ENCODE measurements at regions not wholly inside any gene's neighbourhood (a gene's known extent, or its start where the extent isn't known, plus 50 kb on each side); places are given as distances from the start of the nearest gene placed in this dataset.

DNA sequence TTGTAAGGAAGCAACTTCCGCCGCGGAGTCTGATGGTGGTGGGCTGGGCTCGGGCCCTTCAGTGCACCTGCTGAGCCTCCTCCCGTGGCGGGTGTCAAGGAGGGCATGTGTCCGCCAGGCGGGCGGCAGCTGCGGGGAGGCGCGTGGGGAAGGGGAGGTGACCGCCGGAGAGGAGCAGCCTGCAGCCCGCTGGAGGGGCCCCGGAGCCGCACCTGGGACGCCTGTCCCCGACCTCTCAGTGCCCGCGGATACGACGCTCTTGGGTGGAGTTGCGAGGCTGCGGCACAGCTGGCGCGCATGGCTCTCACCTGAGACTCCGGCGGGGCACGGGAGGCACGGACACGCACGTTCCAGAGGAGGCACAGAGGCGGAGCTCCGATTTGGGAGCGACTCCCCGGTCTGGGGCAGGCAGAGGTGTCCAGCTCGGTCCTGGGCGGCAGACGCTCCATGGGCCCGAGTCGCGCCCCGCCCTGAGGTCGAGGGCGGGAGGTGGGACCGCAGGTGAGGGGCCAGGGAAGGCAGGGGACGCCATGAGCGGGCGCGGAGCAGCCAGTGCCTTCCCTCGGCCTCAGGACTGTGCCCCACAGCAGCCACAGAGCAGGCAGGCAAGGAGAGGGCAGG lies 50.2 kb upstream of the PRR20G start:
- DNase-seq = no peak

All from inflammatory macrophage treated with lipopolysaccharide for 4 hours (primary cell).